ENCODE measurements at regions not wholly inside any gene's neighbourhood (a gene's known extent, or its start where the extent isn't known, plus 50 kb on each side); places are given as distances from the start of the nearest gene placed in this dataset.
"Not testable (repeated sequence)": the region's sequence is repeated elsewhere in the genome, so short reads cannot be mapped to it uniquely, and the experiment has no call there.

GRCh38 chr1:60615666-60616065 is 466.7 kb upstream of the NFIA start:
- FAIRE-seq (no peak), DNase-seq (ENCODE audit: insufficient read length, low spot score) (no peak)
- TF ChIP-seq POLR2A (IDR thresholded peaks at IDR 0.05; ENCODE audit: low read depth, low read length) = no peak

GRCh38 chr1:60612790-60613189 is 469.6 kb upstream of the NFIA start:
- TF ChIP-seq POLR2A (IDR thresholded peaks at IDR 0.05; ENCODE audit: low read depth, low read length) = no peak
- no peak for FAIRE-seq
- DNase-seq (ENCODE audit: insufficient read length, low spot score) = no peak

GRCh38 chr1:60606921-60607320 is 475.4 kb upstream of the NFIA start:
- not testable (repeated sequence) for FAIRE-seq

GRCh38 chr1:60600532-60600931 is 481.8 kb upstream of the NFIA start:
- TF ChIP-seq POLR2A (IDR thresholded peaks at IDR 0.05; ENCODE audit: low read depth, low read length) = no peak
- FAIRE-seq (no peak), DNase-seq (ENCODE audit: insufficient read length, low spot score) (no peak)

More at GRCh38 chr1:60606921-60607320, 475.4 kb upstream of the NFIA start:
- DNase-seq (ENCODE audit: insufficient read length, low spot score) = not testable (repeated sequence)

- DNase-seq (ENCODE audit: insufficient read length, low spot score) (no peak), FAIRE-seq (no peak)
- TF ChIP-seq POLR2A (IDR thresholded peaks at IDR 0.05; ENCODE audit: low read depth, low read length) = no peak
Observed at GRCh38 chr1:60599574-60599973, 482.8 kb upstream of the NFIA start.

- FAIRE-seq = no peak
- TF ChIP-seq POLR2A (IDR thresholded peaks at IDR 0.05; ENCODE audit: low read depth, low read length) = no peak
- no peak for DNase-seq (ENCODE audit: insufficient read length, low spot score)
Observed at GRCh38 chr1:60598041-60598910, 484.1 kb upstream of the NFIA start.

GRCh38 chr1:60596791-60597750 is 485.3 kb upstream of the NFIA start:
- FAIRE-seq (no peak), DNase-seq (ENCODE audit: insufficient read length, low spot score) (no peak)
- TF ChIP-seq POLR2A (IDR thresholded peaks at IDR 0.05; ENCODE audit: low read depth, low read length) = no peak

GRCh38 chr1:60591583-60591982 is 490.8 kb upstream of the NFIA start:
- no peak for TF ChIP-seq POLR2A (IDR thresholded peaks at IDR 0.05; ENCODE audit: low read depth, low read length)
- FAIRE-seq (no peak), DNase-seq (ENCODE audit: insufficient read length, low spot score) (no peak)

- FAIRE-seq (no peak), DNase-seq (ENCODE audit: insufficient read length, low spot score) (no peak)
- TF ChIP-seq POLR2A (IDR thresholded peaks at IDR 0.05; ENCODE audit: low read depth, low read length) = no peak
Observed at GRCh38 chr1:60589916-60590315, 492.4 kb upstream of the NFIA start.

- no peak for FAIRE-seq
- no peak for TF ChIP-seq POLR2A (IDR thresholded peaks at IDR 0.05; ENCODE audit: low read depth, low read length)
Observed at GRCh38 chr1:60589046-60589748, 493.2 kb upstream of the NFIA start.

GRCh38 chr1:60584371-60584770 is 498.0 kb upstream of the NFIA start:
- DNase-seq (ENCODE audit: insufficient read length, low spot score) = no peak
- no peak for TF ChIP-seq POLR2A (IDR thresholded peaks at IDR 0.05; ENCODE audit: low read depth, low read length)
- no peak for FAIRE-seq

More at GRCh38 chr1:60589046-60589748, 493.2 kb upstream of the NFIA start:
- DNase-seq (ENCODE audit: insufficient read length, low spot score) = no peak

- FAIRE-seq (no peak), DNase-seq (ENCODE audit: insufficient read length, low spot score) (no peak)
- TF ChIP-seq POLR2A (IDR thresholded peaks at IDR 0.05; ENCODE audit: low read depth, low read length) = no peak
Observed at GRCh38 chr1:60583696-60584095, 498.7 kb upstream of the NFIA start.

GRCh38 chr1:60581455-60582220 is 500.7 kb upstream of the NFIA start:
- TF ChIP-seq POLR2A (IDR thresholded peaks at IDR 0.05; ENCODE audit: low read depth, low read length) = no peak
- FAIRE-seq (no peak), DNase-seq (ENCODE audit: insufficient read length, low spot score) (no peak)
